ENCODE measurements at regions not wholly inside any gene's neighbourhood (a gene's known extent, or its start where the extent isn't known, plus 50 kb on each side); places are given as distances from the start of the nearest gene placed in this dataset.

DNA sequence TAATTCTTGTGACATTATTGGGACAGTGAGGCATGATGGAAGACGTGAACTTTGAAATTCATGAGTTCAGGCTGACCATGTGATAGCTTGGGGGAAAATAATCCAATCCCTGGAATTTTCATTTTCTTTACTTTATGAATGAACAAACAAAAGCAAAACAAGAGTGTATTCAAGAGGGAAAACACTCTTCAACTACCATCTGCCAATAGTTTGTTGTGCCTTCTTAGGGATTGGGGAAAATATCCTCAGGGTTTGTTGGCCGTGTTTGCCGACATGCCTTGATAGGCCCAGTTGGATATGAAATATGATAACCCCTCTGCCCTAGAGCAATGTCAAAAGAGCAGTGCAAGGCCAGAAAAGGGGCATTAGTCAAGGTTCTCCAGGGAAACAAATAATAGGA, 80.8 kb upstream of the CLNK start:
- H3K9me3 ChIP-seq = no peaks in the 10 kb centered on the region
- H3K27ac ChIP-seq = no peak overlapping the region
- ATAC-seq (ENCODE audit: insufficient number of reproducible peaks, low FRiP score, low read depth) (no peak), DNase-seq (ENCODE audit: low spot score) (no peak)
- H3K27me3 ChIP-seq (replicated peaks; ENCODE audit: insufficient read depth) = no peaks in the 10 kb centered on the region
- H3K36me3 ChIP-seq = no peaks in the 10 kb centered on the region
- TF ChIP-seq, protein P1, sequence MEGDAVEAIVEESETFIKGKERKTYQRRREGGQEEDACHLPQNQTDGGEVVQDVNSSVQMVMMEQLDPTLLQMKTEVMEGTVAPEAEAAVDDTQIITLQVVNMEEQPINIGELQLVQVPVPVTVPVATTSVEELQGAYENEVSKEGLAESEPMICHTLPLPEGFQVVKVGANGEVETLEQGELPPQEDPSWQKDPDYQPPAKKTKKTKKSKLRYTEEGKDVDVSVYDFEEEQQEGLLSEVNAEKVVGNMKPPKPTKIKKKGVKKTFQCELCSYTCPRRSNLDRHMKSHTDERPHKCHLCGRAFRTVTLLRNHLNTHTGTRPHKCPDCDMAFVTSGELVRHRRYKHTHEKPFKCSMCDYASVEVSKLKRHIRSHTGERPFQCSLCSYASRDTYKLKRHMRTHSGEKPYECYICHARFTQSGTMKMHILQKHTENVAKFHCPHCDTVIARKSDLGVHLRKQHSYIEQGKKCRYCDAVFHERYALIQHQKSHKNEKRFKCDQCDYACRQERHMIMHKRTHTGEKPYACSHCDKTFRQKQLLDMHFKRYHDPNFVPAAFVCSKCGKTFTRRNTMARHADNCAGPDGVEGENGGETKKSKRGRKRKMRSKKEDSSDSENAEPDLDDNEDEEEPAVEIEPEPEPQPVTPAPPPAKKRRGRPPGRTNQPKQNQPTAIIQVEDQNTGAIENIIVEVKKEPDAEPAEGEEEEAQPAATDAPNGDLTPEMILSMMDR (IDR thresholded peaks at IDR 0.05) = no peak
- no peaks in the 10 kb centered on the region for H3K4me1 ChIP-seq (ENCODE audit: control insufficient read depth in 1 of 2, low read depth in 2 of 2)
- no peak overlapping the region for H3K4me3 ChIP-seq

GRCh38 chr4:10762561-10762960, 78.0 kb upstream of the CLNK start:
- no peak for DNase-seq (ENCODE audit: low spot score)

GRCh38 chr4:10761903-10762302, 77.3 kb upstream of the CLNK start:
- Histone ChIP-seq H3K4me1 (ENCODE audit: control insufficient read depth in 1 of 2, low read depth in 2 of 2) (no peaks in the 10 kb centered on the region), H3K4me3 (no peak overlapping the region), H3K27ac (no peak overlapping the region), H3K9me3 (no peaks in the 10 kb centered on the region), H3K36me3 (no peaks in the 10 kb centered on the region), H3K27me3 (replicated peaks; ENCODE audit: insufficient read depth) (no peaks in the 10 kb centered on the region)
- ATAC-seq (ENCODE audit: insufficient number of reproducible peaks, low FRiP score, low read depth) (no peak), DNase-seq (ENCODE audit: low spot score) (no peak)
- TF ChIP-seq, protein P1 (IDR thresholded peaks at IDR 0.05) = no peak

More at GRCh38 chr4:10762561-10762960, 78.0 kb upstream of the CLNK start:
- Histone ChIP-seq H3K27me3 (replicated peaks; ENCODE audit: insufficient read depth) (no peaks in the 10 kb centered on the region), H3K9me3 (no peaks in the 10 kb centered on the region), H3K4me1 (ENCODE audit: control insufficient read depth in 1 of 2, low read depth in 2 of 2) (no peaks in the 10 kb centered on the region), H3K4me3 (no peak overlapping the region), H3K36me3 (no peaks in the 10 kb centered on the region), H3K27ac (no peak overlapping the region)
- TF ChIP-seq, protein P1 (IDR thresholded peaks at IDR 0.05) = no peak
- ATAC-seq (ENCODE audit: insufficient number of reproducible peaks, low FRiP score, low read depth) = no peak

GRCh38 chr4:10760086-10760485, 75.5 kb upstream of the CLNK start:
- TF ChIP-seq, protein P1 (IDR thresholded peaks at IDR 0.05) = no peak
- Histone ChIP-seq H3K36me3 (no peaks in the 10 kb centered on the region), H3K27ac (no peak overlapping the region), H3K9me3 (no peaks in the 10 kb centered on the region), H3K27me3 (replicated peaks; ENCODE audit: insufficient read depth) (no peaks in the 10 kb centered on the region), H3K4me3 (no peak overlapping the region), H3K4me1 (ENCODE audit: control insufficient read depth in 1 of 2, low read depth in 2 of 2) (no peaks in the 10 kb centered on the region)
- ATAC-seq (ENCODE audit: insufficient number of reproducible peaks, low FRiP score, low read depth) (no peak), DNase-seq (ENCODE audit: low spot score) (no peak)

GRCh38 chr4:10758906-10759305, 74.3 kb upstream of the CLNK start:
- no peak overlapping the region for H3K27ac ChIP-seq
- no peak overlapping the region for H3K4me3 ChIP-seq
- DNase-seq (ENCODE audit: low spot score) (no peak), ATAC-seq (ENCODE audit: insufficient number of reproducible peaks, low FRiP score, low read depth) (no peak)
- TF ChIP-seq, protein P1 (IDR thresholded peaks at IDR 0.05) = no peak
- H3K4me1 ChIP-seq (ENCODE audit: control insufficient read depth in 1 of 2, low read depth in 2 of 2) = peaks cover 3 to 5% of the 10 kb centered on the region in 2 donors
- H3K27me3 ChIP-seq (replicated peaks; ENCODE audit: insufficient read depth) = no peaks in the 10 kb centered on the region
- H3K9me3 ChIP-seq = no peaks in the 10 kb centered on the region
- no peaks in the 10 kb centered on the region for H3K36me3 ChIP-seq
